Skeletal muscle tissue (tissue), 3 donors: ENCODE measurements at regions not wholly inside any gene's neighbourhood (a gene's known extent, or its start where the extent isn't known, plus 50 kb on each side); places are given as distances from the start of the nearest gene placed in this dataset.

ENCODE experiments used
- H3K27ac ChIP-seq: one replicate; pipeline ENCODE4 v1.7.0; 2013; ENCODE audit warnings: mild to moderate bottlenecking, low read depth, low read length, inconsistent platforms
- H3K27me3 ChIP-seq, 3 donors: one replicate each; pipeline ENCODE4 v1.7.0; 2013; ENCODE audit warnings: low read length in 3 of 3; ENCODE audit not compliant: control insufficient read depth in 3 of 3, insufficient read depth in 3 of 3
- H3K36me3 ChIP-seq, 3 donors: one replicate each; pipeline ENCODE4 v1.7.0; 2013; ENCODE audit warnings: low read length in 3 of 3; ENCODE audit not compliant: control insufficient read depth in 3 of 3, insufficient read depth in 3 of 3
- H3K4me1 ChIP-seq, 3 donors: one replicate each; pipeline ENCODE4 v1.7.0; 2013; ENCODE audit warnings: low read length in 3 of 3, mild to moderate bottlenecking in 3 of 3; ENCODE audit not compliant: control insufficient read depth in 3 of 3, insufficient read depth in 3 of 3
- H3K4me3 ChIP-seq, 3 donors: one replicate each; pipeline ENCODE4 v1.7.0; 2013; ENCODE audit warnings: low read length in 3 of 3
- H3K9ac ChIP-seq, 3 donors: one replicate each; pipeline ENCODE4 v1.7.0; 2013; ENCODE audit warnings: low read length in 3 of 3, mild to moderate bottlenecking in 3 of 3, moderate library complexity in 2 of 3, low read depth in 1 of 3
- H3K9me3 ChIP-seq, 3 donors: one replicate each; pipeline ENCODE4 v1.7.0; 2013; ENCODE audit warnings: low read length in 3 of 3; ENCODE audit not compliant: control insufficient read depth in 3 of 3
- donor health status: Osteomylitis.

- H3K9ac ChIP-seq = no peak overlapping the region
- no peaks in the 10 kb centered on the region for H3K27me3 ChIP-seq
- H3K36me3 ChIP-seq = no peaks in the 10 kb centered on the region
- H3K4me1 ChIP-seq = no peaks in the 10 kb centered on the region
- no peaks in the 10 kb centered on the region for H3K9me3 ChIP-seq
- H3K27ac ChIP-seq = no peak overlapping the region
- no peak overlapping the region for H3K4me3 ChIP-seq
Observed at GRCh38 chr10:118940386-118940785, 89.1 kb upstream of the NANOS1 start.

GRCh38 chr10:118943253-118943652 is 86.3 kb upstream of the NANOS1 start:
- no peaks in the 10 kb centered on the region for H3K9me3 ChIP-seq
- H3K4me3 ChIP-seq = no peak overlapping the region
- no peak overlapping the region for H3K27ac ChIP-seq
- H3K36me3 ChIP-seq = no peaks in the 10 kb centered on the region
- H3K27me3 ChIP-seq = no peaks in the 10 kb centered on the region
- H3K4me1 ChIP-seq = no peaks in the 10 kb centered on the region
- H3K9ac ChIP-seq = no peak overlapping the region

GRCh38 chr10:118944959-118945633 is 84.4 kb upstream of the NANOS1 start:
- H3K27ac ChIP-seq = no peak overlapping the region

GRCh38 chr10:118948786-118949185 is 80.7 kb upstream of the NANOS1 start:
- Histone ChIP-seq H3K27me3 (no peaks in the 10 kb centered on the region), H3K4me1 (peaks cover 4 to 9% (median 8%) of the 10 kb centered on the region in 3 donors), H3K4me3 (peak overlapping the region in 1 of 3 donors; percentile 6), H3K27ac (no peak overlapping the region), H3K9ac (peak overlapping the region in 2 of 3 donors; percentile 19 to 50), H3K36me3 (no peaks in the 10 kb centered on the region), H3K9me3 (no peaks in the 10 kb centered on the region)

More at GRCh38 chr10:118944959-118945633, 84.4 kb upstream of the NANOS1 start:
- Histone ChIP-seq H3K4me3 (no peak overlapping the region), H3K4me1 (peaks cover 4 to 9% (median 8%) of the 10 kb centered on the region in 3 donors), H3K9ac (no peak overlapping the region), H3K9me3 (no peaks in the 10 kb centered on the region), H3K27me3 (no peaks in the 10 kb centered on the region), H3K36me3 (no peaks in the 10 kb centered on the region)

GRCh38 chr10:118950190-118950680 is 79.3 kb upstream of the NANOS1 start:
- no peaks in the 10 kb centered on the region for H3K36me3 ChIP-seq
- H3K9ac ChIP-seq = no peak overlapping the region
- H3K4me3 ChIP-seq = no peak overlapping the region
- no peaks in the 10 kb centered on the region for H3K27me3 ChIP-seq
- H3K27ac ChIP-seq = no peak overlapping the region
- H3K9me3 ChIP-seq = no peaks in the 10 kb centered on the region
- peaks cover 4 to 9% (median 8%) of the 10 kb centered on the region in 3 donors for H3K4me1 ChIP-seq

- H3K27ac ChIP-seq = no peak overlapping the region
- H3K27me3 ChIP-seq = no peaks in the 10 kb centered on the region
- no peaks in the 10 kb centered on the region for H3K9me3 ChIP-seq
- H3K9ac ChIP-seq = no peak overlapping the region
- H3K4me1 ChIP-seq = peaks cover 4 to 9% (median 8%) of the 10 kb centered on the region in 3 donors
- H3K4me3 ChIP-seq = no peak overlapping the region
- no peaks in the 10 kb centered on the region for H3K36me3 ChIP-seq
Observed at GRCh38 chr10:118950997-118951637, 78.4 kb upstream of the NANOS1 start.

- H3K27me3 ChIP-seq = no peaks in the 10 kb centered on the region
- H3K36me3 ChIP-seq = no peaks in the 10 kb centered on the region
- H3K9ac ChIP-seq = no peak overlapping the region
- H3K4me1 ChIP-seq = peaks cover 4 to 17% (median 13%) of the 10 kb centered on the region in 3 donors
- H3K27ac ChIP-seq = no peak overlapping the region
- no peak overlapping the region for H3K4me3 ChIP-seq
- no peaks in the 10 kb centered on the region for H3K9me3 ChIP-seq
Observed at GRCh38 chr10:118952493-118953295, 76.8 kb upstream of the NANOS1 start.

- no peak overlapping the region for H3K27ac ChIP-seq
- no peaks in the 10 kb centered on the region for H3K9me3 ChIP-seq
- H3K4me1 ChIP-seq = peaks cover 9 to 19% (median 17%) of the 10 kb centered on the region in 3 donors
- no peaks in the 10 kb centered on the region for H3K27me3 ChIP-seq
- no peaks in the 10 kb centered on the region for H3K36me3 ChIP-seq
- no peak overlapping the region for H3K4me3 ChIP-seq
- no peak overlapping the region for H3K9ac ChIP-seq
Observed at GRCh38 chr10:118953598-118954393, 75.7 kb upstream of the NANOS1 start.

GRCh38 chr10:118955531-118955930 is 74.0 kb upstream of the NANOS1 start:
- H3K36me3 ChIP-seq = no peaks in the 10 kb centered on the region
- H3K9me3 ChIP-seq = no peaks in the 10 kb centered on the region
- no peak overlapping the region for H3K4me3 ChIP-seq
- H3K27ac ChIP-seq = no peak overlapping the region
- H3K27me3 ChIP-seq = no peaks in the 10 kb centered on the region
- peaks cover 18 to 27% (median 27%) of the 10 kb centered on the region in 3 donors for H3K4me1 ChIP-seq
- no peak overlapping the region for H3K9ac ChIP-seq
